ENCODE measurements at regions not wholly inside any gene's neighbourhood (a gene's known extent, or its start where the extent isn't known, plus 50 kb on each side); places are given as distances from the start of the nearest gene placed in this dataset.
"Not testable (repeated sequence)": the region's sequence is repeated elsewhere in the genome, so short reads cannot be mapped to it uniquely, and the experiment has no call there.

DNA sequence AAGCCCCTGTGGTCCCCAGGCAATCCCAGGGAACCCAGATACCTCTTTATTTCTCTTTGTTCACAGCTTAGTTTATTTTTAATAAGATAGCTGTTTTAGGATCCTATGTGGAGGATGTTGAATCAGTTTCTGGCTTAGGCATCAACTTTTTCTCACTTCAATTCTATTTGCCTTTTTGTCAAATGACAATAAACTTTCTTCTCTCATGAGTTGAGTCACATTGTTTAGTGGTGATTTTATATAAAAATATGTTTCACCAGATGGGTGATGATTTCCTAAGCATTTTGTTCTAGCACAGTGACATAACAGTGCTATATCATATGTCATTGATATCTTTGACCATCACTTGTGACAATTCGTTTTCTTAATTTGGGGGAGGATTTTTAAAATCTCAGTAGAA, 198.1 kb upstream of the PUDP start:
- H4K5ac ChIP-seq (ENCODE audit: low read length) = no peak overlapping the region
- H3K4me1 ChIP-seq (ENCODE audit: control insufficient read depth, low read depth, low read length) = no peaks in the 10 kb centered on the region
- no peak overlapping the region for H2BK120ac ChIP-seq (ENCODE audit: low read depth, low read length)
- no peak overlapping the region for H3K56ac ChIP-seq (ENCODE audit: low read length)
- no peaks in the 10 kb centered on the region for H3K27me3 ChIP-seq (ENCODE audit: insufficient read depth, low read length, poor library complexity)
- H3K4me2 ChIP-seq (ENCODE audit: low read length) = no peak overlapping the region
- no peak for DNase-seq
- H3K27ac ChIP-seq (ENCODE audit: low read depth, low read length) = no peak overlapping the region
- no peaks in the 10 kb centered on the region for H3K36me3 ChIP-seq (ENCODE audit: control insufficient read depth, insufficient read depth, low read length)
- no peak overlapping the region for H2AK5ac ChIP-seq (ENCODE audit: low read length)
- H3K4ac ChIP-seq (ENCODE audit: low read depth, low read length) = no peak overlapping the region
- H2BK15ac ChIP-seq (replicated peaks; ENCODE audit: low read depth) = no peak overlapping the region
- no peak overlapping the region for H3K18ac ChIP-seq (ENCODE audit: low read length)
- H3K9ac ChIP-seq (ENCODE audit: low read length) = no peak overlapping the region
- no peak overlapping the region for H3K23ac ChIP-seq (ENCODE audit: low read length)
- no peaks in the 10 kb centered on the region for H3K79me1 ChIP-seq (ENCODE audit: low read length)
- WGBS (ENCODE audit: extremely low coverage, insufficient coverage, low lambda C conversion rate) = no CpG with 5 or more reads among the region's 1 CpG
- H2BK5ac ChIP-seq (ENCODE audit: low read length) = no peak overlapping the region
- no peak overlapping the region for H4K8ac ChIP-seq (ENCODE audit: low read depth, low read length)
- H3K4me3 ChIP-seq (ENCODE audit: low read length) = no peak overlapping the region
- H3K79me2 ChIP-seq (ENCODE audit: control insufficient read depth, insufficient read depth, low read length) = no peaks in the 10 kb centered on the region

DNA sequence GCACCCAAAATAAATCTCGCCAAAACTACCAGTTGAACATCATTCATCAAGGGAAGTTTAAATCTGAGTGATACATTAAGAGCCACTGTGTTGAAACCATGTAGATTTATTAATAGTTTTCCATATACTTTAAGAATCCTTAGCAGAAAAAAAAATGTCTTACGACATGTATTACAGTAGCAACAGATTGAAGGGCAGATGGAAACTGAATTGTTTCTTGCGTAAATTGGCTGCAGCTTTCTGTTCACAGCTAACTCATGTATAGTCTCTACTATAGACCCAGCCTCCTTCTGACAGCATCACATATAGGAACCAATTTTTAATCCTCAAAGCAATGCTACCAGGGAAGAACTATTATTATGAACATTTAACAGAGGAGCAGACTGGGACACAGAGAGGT, 195.2 kb upstream of the PUDP start:
- Histone ChIP-seq H3K27ac (ENCODE audit: low read depth, low read length) (no peak overlapping the region), H3K4me1 (ENCODE audit: control insufficient read depth, low read depth, low read length) (no peaks in the 10 kb centered on the region), H3K4me2 (ENCODE audit: low read length) (no peak overlapping the region), H3K79me1 (ENCODE audit: low read length) (no peaks in the 10 kb centered on the region), H2AK5ac (ENCODE audit: low read length) (no peak overlapping the region), H2BK5ac (ENCODE audit: low read length) (no peak overlapping the region), H3K23ac (ENCODE audit: low read length) (no peak overlapping the region), H4K5ac (ENCODE audit: low read length) (no peak overlapping the region), H2BK15ac (replicated peaks; ENCODE audit: low read depth) (no peak overlapping the region), H3K36me3 (ENCODE audit: control insufficient read depth, insufficient read depth, low read length) (no peaks in the 10 kb centered on the region), H4K8ac (ENCODE audit: low read depth, low read length) (no peak overlapping the region), H3K79me2 (ENCODE audit: control insufficient read depth, insufficient read depth, low read length) (no peaks in the 10 kb centered on the region), H3K9ac (ENCODE audit: low read length) (no peak overlapping the region), H3K4ac (ENCODE audit: low read depth, low read length) (no peak overlapping the region), H3K4me3 (ENCODE audit: low read length) (no peak overlapping the region), H3K56ac (ENCODE audit: low read length) (no peak overlapping the region), H3K27me3 (ENCODE audit: insufficient read depth, low read length, poor library complexity) (no peaks in the 10 kb centered on the region), H3K18ac (ENCODE audit: low read length) (no peak overlapping the region), H2BK120ac (ENCODE audit: low read depth, low read length) (no peak overlapping the region)
- DNase-seq = no peak
- no CpG with 5 or more reads among the region's 3 CpGs for WGBS (ENCODE audit: extremely low coverage, insufficient coverage, low lambda C conversion rate)

DNA sequence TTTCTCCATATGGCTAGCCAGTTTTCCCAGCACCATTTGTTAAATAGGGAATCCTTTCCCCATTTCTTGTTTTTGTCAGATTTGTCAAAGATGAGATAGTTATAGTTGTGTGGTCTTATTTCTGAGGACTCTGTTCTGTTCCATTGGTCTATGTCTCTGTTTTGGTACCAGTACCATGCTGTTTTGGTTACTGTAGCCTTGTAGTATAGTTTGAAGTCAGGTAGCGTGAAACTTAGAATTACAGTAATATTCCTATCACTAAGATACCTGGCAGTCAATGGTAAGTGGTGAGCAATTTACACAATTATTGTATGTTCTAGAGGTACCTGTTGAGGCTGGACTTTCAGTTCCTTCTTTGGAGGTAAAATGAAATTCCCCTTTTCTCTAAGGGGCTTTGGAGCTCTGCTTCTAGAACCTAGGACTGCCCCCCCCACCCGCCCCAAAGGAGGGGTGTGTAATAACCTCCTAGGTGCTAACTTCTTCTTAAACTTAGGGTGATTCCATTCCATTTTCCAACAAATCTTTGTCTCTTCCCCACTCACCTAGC, 187.9 kb upstream of the PUDP start:
- H3K79me2 ChIP-seq (ENCODE audit: control insufficient read depth, insufficient read depth, low read length); H2BK120ac ChIP-seq (ENCODE audit: low read depth, low read length); H2BK5ac ChIP-seq (ENCODE audit: low read length); H3K36me3 ChIP-seq (ENCODE audit: control insufficient read depth, insufficient read depth, low read length); H2BK15ac ChIP-seq (replicated peaks; ENCODE audit: low read depth); H3K9ac ChIP-seq (ENCODE audit: low read length); DNase-seq; H3K4me3 ChIP-seq (ENCODE audit: low read length); H2AK5ac ChIP-seq (ENCODE audit: low read length); H3K4me1 ChIP-seq (ENCODE audit: control insufficient read depth, low read depth, low read length); H3K27me3 ChIP-seq (ENCODE audit: insufficient read depth, low read length, poor library complexity); H3K4ac ChIP-seq (ENCODE audit: low read depth, low read length); H4K5ac ChIP-seq (ENCODE audit: low read length); H3K4me2 ChIP-seq (ENCODE audit: low read length); H3K56ac ChIP-seq (ENCODE audit: low read length); H3K79me1 ChIP-seq (ENCODE audit: low read length); H3K27ac ChIP-seq (ENCODE audit: low read depth, low read length); H3K18ac ChIP-seq (ENCODE audit: low read length); H3K23ac ChIP-seq (ENCODE audit: low read length); H4K8ac ChIP-seq (ENCODE audit: low read depth, low read length): not testable (repeated sequence)
- no CpG with 5 or more reads among the region's 2 CpGs for WGBS (ENCODE audit: extremely low coverage, insufficient coverage, low lambda C conversion rate)

DNA sequence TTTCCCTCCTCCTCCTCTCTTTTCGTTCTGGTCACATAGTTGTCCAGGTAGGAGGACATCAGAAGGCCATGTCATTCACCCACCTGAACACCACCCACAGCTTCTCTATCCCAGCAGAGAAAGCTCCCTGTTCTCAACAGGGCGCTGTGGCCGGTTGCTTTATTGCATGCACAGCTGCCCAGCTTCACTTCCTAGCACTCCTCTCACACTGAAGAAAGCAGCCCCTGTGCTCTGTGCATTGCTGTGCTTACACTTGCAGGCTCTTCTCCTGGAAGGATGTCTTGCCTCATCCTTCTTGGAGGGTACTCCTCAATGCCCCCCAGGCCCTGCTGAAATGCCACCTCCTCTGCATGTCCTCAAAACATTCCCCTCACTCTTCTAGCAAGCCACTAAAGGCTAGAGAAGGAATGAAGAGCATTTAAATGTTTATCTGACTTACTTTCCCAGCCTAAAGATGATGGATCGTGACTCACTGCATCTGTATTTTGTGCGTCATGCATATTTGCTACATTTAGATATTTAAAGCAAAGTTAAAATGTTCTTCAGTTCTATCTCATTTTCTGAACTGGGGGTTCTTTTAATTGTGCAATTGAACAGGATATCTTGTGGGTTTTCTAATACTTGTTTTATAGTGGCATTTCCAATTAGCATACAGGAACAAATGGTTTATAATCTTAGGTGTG, 186.4 kb upstream of the PUDP start:
- no peak overlapping the region for H3K4ac ChIP-seq (ENCODE audit: low read depth, low read length)
- no peaks in the 10 kb centered on the region for H3K79me2 ChIP-seq (ENCODE audit: control insufficient read depth, insufficient read depth, low read length)
- no CpG with 5 or more reads among the region's 5 CpGs for WGBS (ENCODE audit: extremely low coverage, insufficient coverage, low lambda C conversion rate)
- H3K4me3 ChIP-seq (ENCODE audit: low read length) = no peak overlapping the region
- no peak overlapping the region for H3K23ac ChIP-seq (ENCODE audit: low read length)
- no peak overlapping the region for H3K4me2 ChIP-seq (ENCODE audit: low read length)
- H3K18ac ChIP-seq (ENCODE audit: low read length) = no peak overlapping the region
- H3K56ac ChIP-seq (ENCODE audit: low read length) = no peak overlapping the region
- no peak overlapping the region for H3K27ac ChIP-seq (ENCODE audit: low read depth, low read length)
- H2AK5ac ChIP-seq (ENCODE audit: low read length) = no peak overlapping the region
- no peaks in the 10 kb centered on the region for H3K79me1 ChIP-seq (ENCODE audit: low read length)
- no peak overlapping the region for H2BK120ac ChIP-seq (ENCODE audit: low read depth, low read length)
- no peak overlapping the region for H2BK5ac ChIP-seq (ENCODE audit: low read length)
- H2BK15ac ChIP-seq (replicated peaks; ENCODE audit: low read depth) = no peak overlapping the region
- no peaks in the 10 kb centered on the region for H3K4me1 ChIP-seq (ENCODE audit: control insufficient read depth, low read depth, low read length)
- H3K36me3 ChIP-seq (ENCODE audit: control insufficient read depth, insufficient read depth, low read length) = no peaks in the 10 kb centered on the region
- no peak overlapping the region for H3K9ac ChIP-seq (ENCODE audit: low read length)
- no peak overlapping the region for H4K5ac ChIP-seq (ENCODE audit: low read length)
- no peak for DNase-seq
- H3K27me3 ChIP-seq (ENCODE audit: insufficient read depth, low read length, poor library complexity) = no peaks in the 10 kb centered on the region
- no peak overlapping the region for H4K8ac ChIP-seq (ENCODE audit: low read depth, low read length)

DNA sequence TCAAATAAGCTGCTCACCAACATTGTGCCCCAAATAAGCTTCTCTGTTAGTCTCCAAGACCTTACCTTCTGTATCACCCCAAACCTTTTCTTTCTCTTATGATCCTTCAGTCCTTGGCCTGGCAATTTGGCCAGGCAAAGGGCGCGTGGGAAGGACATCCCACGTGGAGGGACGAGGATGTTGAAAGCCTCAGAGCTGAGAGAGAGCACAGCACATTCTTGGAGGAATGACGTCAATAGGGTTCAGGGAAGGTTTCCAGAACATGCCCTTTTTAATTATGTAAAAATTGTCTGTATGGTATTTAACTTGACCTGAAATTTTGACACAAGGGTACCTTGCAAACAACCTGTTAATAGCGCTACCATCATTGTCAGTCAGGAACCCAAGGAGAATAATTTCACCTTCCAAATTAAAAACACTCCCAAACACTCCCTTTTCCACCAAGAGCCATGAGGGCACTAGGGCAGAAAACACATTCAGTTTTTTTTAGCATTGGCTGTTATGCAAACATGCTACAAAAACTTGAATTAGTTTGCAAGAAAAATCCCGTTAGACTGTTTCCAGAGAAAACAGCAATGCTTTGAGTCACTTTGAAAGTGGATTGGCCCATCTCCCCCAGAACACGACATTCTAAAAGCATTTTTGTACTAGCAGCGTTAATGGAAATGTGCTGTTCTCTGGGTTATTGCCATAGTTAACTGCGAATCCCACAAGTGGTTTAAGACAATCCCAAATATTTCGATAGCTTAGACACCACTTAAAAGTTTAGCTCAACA, 183.2 kb upstream of the PUDP start:
- Histone ChIP-seq H3K79me1 (ENCODE audit: low read length) (no peaks in the 10 kb centered on the region), H3K4me2 (ENCODE audit: low read length) (no peak overlapping the region), H3K9ac (ENCODE audit: low read length) (no peak overlapping the region), H3K18ac (ENCODE audit: low read length) (no peak overlapping the region), H3K4ac (ENCODE audit: low read depth, low read length) (no peak overlapping the region), H3K27ac (ENCODE audit: low read depth, low read length) (no peak overlapping the region), H3K23ac (ENCODE audit: low read length) (no peak overlapping the region), H3K27me3 (ENCODE audit: insufficient read depth, low read length, poor library complexity) (no peaks in the 10 kb centered on the region), H2BK15ac (replicated peaks; ENCODE audit: low read depth) (no peak overlapping the region), H3K36me3 (ENCODE audit: control insufficient read depth, insufficient read depth, low read length) (no peaks in the 10 kb centered on the region), H3K79me2 (ENCODE audit: control insufficient read depth, insufficient read depth, low read length) (no peaks in the 10 kb centered on the region), H3K56ac (ENCODE audit: low read length) (no peak overlapping the region), H3K4me3 (ENCODE audit: low read length) (no peak overlapping the region), H4K5ac (ENCODE audit: low read length) (no peak overlapping the region), H2BK120ac (ENCODE audit: low read depth, low read length) (no peak overlapping the region), H4K8ac (ENCODE audit: low read depth, low read length) (no peak overlapping the region), H2BK5ac (ENCODE audit: low read length) (no peak overlapping the region), H3K4me1 (ENCODE audit: control insufficient read depth, low read depth, low read length) (no peaks in the 10 kb centered on the region), H2AK5ac (ENCODE audit: low read length) (no peak overlapping the region)
- WGBS (ENCODE audit: extremely low coverage, insufficient coverage, low lambda C conversion rate) = no CpG with 5 or more reads among the region's 11 CpGs
- no peak for DNase-seq

Measured in mesendoderm (in vitro differentiated cells).